ENCODE measurements at regions not wholly inside any gene's neighbourhood (a gene's known extent, or its start where the extent isn't known, plus 50 kb on each side); places are given as distances from the start of the nearest gene placed in this dataset.
A peak's percentile ranks its signal among the peaks of the same experiment; 100 is the strongest.
"Not testable (repeated sequence)": the region's sequence is repeated elsewhere in the genome, so short reads cannot be mapped to it uniquely, and the experiment has no call there.

GRCh38 chr17:53234138-53234537 is 588.6 kb upstream of the KIF2B start:
- H3K36me3 ChIP-seq (ENCODE audit: control insufficient read depth, insufficient read depth, low read length): no peaks in the 10 kb centered on the region
- no peak overlapping the region for H3K4me3 ChIP-seq (ENCODE audit: low read length)
- H3K4me1 ChIP-seq (ENCODE audit: control insufficient read depth, insufficient read depth, low read length): no peaks in the 10 kb centered on the region
- DNase-seq: no peak
- 100% methylated on average over 1 of the region's 2 CpGs for WGBS (ENCODE audit: insufficient coverage)
- H3K27me3 ChIP-seq (ENCODE audit: control insufficient read depth, insufficient read depth, low read length): no peaks in the 10 kb centered on the region
- H3K9me3 ChIP-seq (replicated peaks; ENCODE audit: control insufficient read depth, low read depth, low read length): no peaks in the 10 kb centered on the region
- no peak overlapping the region for H3K27ac ChIP-seq (ENCODE audit: low read length)

- DNase-seq: no peak
- no peak overlapping the region for H3K27ac ChIP-seq (ENCODE audit: low read length)
- H3K4me1 ChIP-seq (ENCODE audit: control insufficient read depth, insufficient read depth, low read length): no peaks in the 10 kb centered on the region
- H3K36me3 ChIP-seq (ENCODE audit: control insufficient read depth, insufficient read depth, low read length): no peaks in the 10 kb centered on the region
- no CpG with 5 or more reads among the region's 2 CpGs for WGBS (ENCODE audit: insufficient coverage)
- H3K27me3 ChIP-seq (ENCODE audit: control insufficient read depth, insufficient read depth, low read length): no peaks in the 10 kb centered on the region
- H3K9me3 ChIP-seq (replicated peaks; ENCODE audit: control insufficient read depth, low read depth, low read length): no peaks in the 10 kb centered on the region
- H3K4me3 ChIP-seq (ENCODE audit: low read length): no peak overlapping the region
Observed at GRCh38 chr17:53227514-53227913, 595.2 kb upstream of the KIF2B start.

- Histone ChIP-seq H3K4me1 (ENCODE audit: control insufficient read depth, insufficient read depth, low read length) (no peaks in the 10 kb centered on the region), H3K9me3 (replicated peaks; ENCODE audit: control insufficient read depth, low read depth, low read length) (no peaks in the 10 kb centered on the region), H3K4me3 (ENCODE audit: low read length) (no peak overlapping the region), H3K27me3 (ENCODE audit: control insufficient read depth, insufficient read depth, low read length) (no peaks in the 10 kb centered on the region), H3K27ac (ENCODE audit: low read length) (no peak overlapping the region), H3K36me3 (ENCODE audit: control insufficient read depth, insufficient read depth, low read length) (no peaks in the 10 kb centered on the region)
- no CpG with 5 or more reads among the region's 2 CpGs for WGBS (ENCODE audit: insufficient coverage)
- DNase-seq: no peak
Observed at GRCh38 chr17:53227111-53227510, 595.6 kb upstream of the KIF2B start.

GRCh38 chr17:53219821-53220220 is 602.9 kb upstream of the KIF2B start:
- H3K4me3 ChIP-seq (ENCODE audit: low read length): no peak overlapping the region
- H3K27me3 ChIP-seq (ENCODE audit: control insufficient read depth, insufficient read depth, low read length): no peaks in the 10 kb centered on the region
- H3K27ac ChIP-seq (ENCODE audit: low read length): no peak overlapping the region
- H3K4me1 ChIP-seq (ENCODE audit: control insufficient read depth, insufficient read depth, low read length): no peaks in the 10 kb centered on the region
- DNase-seq: no peak
- H3K9me3 ChIP-seq (replicated peaks; ENCODE audit: control insufficient read depth, low read depth, low read length): no peaks in the 10 kb centered on the region
- no peaks in the 10 kb centered on the region for H3K36me3 ChIP-seq (ENCODE audit: control insufficient read depth, insufficient read depth, low read length)

- Histone ChIP-seq H3K27ac (ENCODE audit: low read length) (no peak overlapping the region), H3K4me1 (ENCODE audit: control insufficient read depth, insufficient read depth, low read length) (no peaks in the 10 kb centered on the region), H3K36me3 (ENCODE audit: control insufficient read depth, insufficient read depth, low read length) (no peaks in the 10 kb centered on the region), H3K4me3 (ENCODE audit: low read length) (no peak overlapping the region), H3K27me3 (ENCODE audit: control insufficient read depth, insufficient read depth, low read length) (no peaks in the 10 kb centered on the region), H3K9me3 (replicated peaks; ENCODE audit: control insufficient read depth, low read depth, low read length) (no peaks in the 10 kb centered on the region)
- DNase-seq: no peak
- no CpG with 5 or more reads among the region's 2 CpGs for WGBS (ENCODE audit: insufficient coverage)
Observed at GRCh38 chr17:53218723-53219122, 604.0 kb upstream of the KIF2B start.

GRCh38 chr17:53217311-53217710 is 605.4 kb upstream of the KIF2B start:
- Histone ChIP-seq H3K4me3 (ENCODE audit: low read length) (no peak overlapping the region), H3K9me3 (replicated peaks; ENCODE audit: control insufficient read depth, low read depth, low read length) (no peaks in the 10 kb centered on the region), H3K4me1 (ENCODE audit: control insufficient read depth, insufficient read depth, low read length) (no peaks in the 10 kb centered on the region), H3K27me3 (ENCODE audit: control insufficient read depth, insufficient read depth, low read length) (no peaks in the 10 kb centered on the region), H3K27ac (ENCODE audit: low read length) (no peak overlapping the region), H3K36me3 (ENCODE audit: control insufficient read depth, insufficient read depth, low read length) (no peaks in the 10 kb centered on the region)
- WGBS (ENCODE audit: insufficient coverage): no CpG with 5 or more reads among the region's 3 CpGs
- no peak for DNase-seq

GRCh38 chr17:53208935-53209334 is 613.8 kb upstream of the KIF2B start:
- not testable (repeated sequence) for H3K9me3 ChIP-seq (replicated peaks; ENCODE audit: control insufficient read depth, low read depth, low read length); H3K27me3 ChIP-seq (ENCODE audit: control insufficient read depth, insufficient read depth, low read length); DNase-seq; H3K4me1 ChIP-seq (ENCODE audit: control insufficient read depth, insufficient read depth, low read length); H3K36me3 ChIP-seq (ENCODE audit: control insufficient read depth, insufficient read depth, low read length); H3K27ac ChIP-seq (ENCODE audit: low read length); H3K4me3 ChIP-seq (ENCODE audit: low read length)
- no CpG with 5 or more reads among the region's 1 CpG for WGBS (ENCODE audit: insufficient coverage)

- no peaks in the 10 kb centered on the region for H3K27me3 ChIP-seq (ENCODE audit: control insufficient read depth, insufficient read depth, low read length)
- no CpG with 5 or more reads among the region's 1 CpG for WGBS (ENCODE audit: insufficient coverage)
- no peak overlapping the region for H3K4me3 ChIP-seq (ENCODE audit: low read length)
- no peaks in the 10 kb centered on the region for H3K9me3 ChIP-seq (replicated peaks; ENCODE audit: control insufficient read depth, low read depth, low read length)
- no peaks in the 10 kb centered on the region for H3K36me3 ChIP-seq (ENCODE audit: control insufficient read depth, insufficient read depth, low read length)
- DNase-seq: no peak
- H3K27ac ChIP-seq (ENCODE audit: low read length): no peak overlapping the region
- H3K4me1 ChIP-seq (ENCODE audit: control insufficient read depth, insufficient read depth, low read length): no peaks in the 10 kb centered on the region
Observed at GRCh38 chr17:53193044-53193443, 629.7 kb upstream of the KIF2B start.

GRCh38 chr17:53191878-53192277 is 630.8 kb upstream of the KIF2B start:
- no peaks in the 10 kb centered on the region for H3K36me3 ChIP-seq (ENCODE audit: control insufficient read depth, insufficient read depth, low read length)
- H3K4me3 ChIP-seq (ENCODE audit: low read length): no peak overlapping the region
- no peaks in the 10 kb centered on the region for H3K27me3 ChIP-seq (ENCODE audit: control insufficient read depth, insufficient read depth, low read length)
- no peaks in the 10 kb centered on the region for H3K9me3 ChIP-seq (replicated peaks; ENCODE audit: control insufficient read depth, low read depth, low read length)
- H3K27ac ChIP-seq (ENCODE audit: low read length): no peak overlapping the region
- H3K4me1 ChIP-seq (ENCODE audit: control insufficient read depth, insufficient read depth, low read length): no peaks in the 10 kb centered on the region
- DNase-seq: no peak

- Histone ChIP-seq H3K4me3 (ENCODE audit: low read length) (no peak overlapping the region), H3K9me3 (replicated peaks; ENCODE audit: control insufficient read depth, low read depth, low read length) (no peaks in the 10 kb centered on the region), H3K36me3 (ENCODE audit: control insufficient read depth, insufficient read depth, low read length) (no peaks in the 10 kb centered on the region), H3K4me1 (ENCODE audit: control insufficient read depth, insufficient read depth, low read length) (no peaks in the 10 kb centered on the region), H3K27ac (ENCODE audit: low read length) (no peak overlapping the region), H3K27me3 (ENCODE audit: control insufficient read depth, insufficient read depth, low read length) (no peaks in the 10 kb centered on the region)
- DNase-seq: peak; percentile 3
- no CpG with 5 or more reads among the region's 2 CpGs for WGBS (ENCODE audit: insufficient coverage)
Observed at GRCh38 chr17:53186001-53186400, 636.7 kb upstream of the KIF2B start.

GRCh38 chr17:53176629-53177028 is 646.1 kb upstream of the KIF2B start:
- Histone ChIP-seq H3K27ac (ENCODE audit: low read length) (no peak overlapping the region), H3K4me1 (ENCODE audit: control insufficient read depth, insufficient read depth, low read length) (no peaks in the 10 kb centered on the region), H3K4me3 (ENCODE audit: low read length) (no peak overlapping the region), H3K27me3 (ENCODE audit: control insufficient read depth, insufficient read depth, low read length) (no peaks in the 10 kb centered on the region), H3K9me3 (replicated peaks; ENCODE audit: control insufficient read depth, low read depth, low read length) (no peaks in the 10 kb centered on the region), H3K36me3 (ENCODE audit: control insufficient read depth, insufficient read depth, low read length) (no peaks in the 10 kb centered on the region)
- DNase-seq: no peak

Measured in muscle of leg (tissue), 3 donors.